CD4-positive, alpha-beta T cell treated with Interleukin-17A for 1 hour (primary cell): ENCODE measurements at regions not wholly inside any gene's neighbourhood (a gene's known extent, or its start where the extent isn't known, plus 50 kb on each side); places are given as distances from the start of the nearest gene placed in this dataset.

ENCODE experiments used
- DNase-seq: peaks from one replicate; pipeline ENCODE4 v3.0.0-alpha.2; 2020

DNA sequence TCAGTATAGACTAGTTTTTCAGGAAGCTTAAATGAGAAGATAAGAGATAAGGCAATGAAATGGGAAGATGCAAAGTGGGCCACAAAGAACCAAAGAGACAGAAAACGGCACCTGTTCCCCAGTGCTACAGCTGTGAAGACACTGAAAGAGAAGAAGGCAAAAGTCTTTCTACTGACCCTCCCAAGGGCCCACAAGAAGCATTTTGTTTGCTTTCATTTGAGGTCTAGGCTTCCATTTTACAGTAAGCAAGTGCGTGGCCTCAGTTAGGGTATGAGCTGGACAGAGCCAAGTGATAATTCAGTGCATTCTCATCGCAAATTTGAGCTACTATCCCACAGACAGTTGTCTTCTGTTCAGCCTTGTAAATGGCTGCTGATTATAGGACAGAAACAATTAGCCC is 53.4 kb upstream of the STK17B start:
- DNase-seq, result no peak

- DNase-seq, result no peak
Observed at GRCh38 chr2:196225213-196225612, 53.8 kb upstream of the STK17B start.

DNA sequence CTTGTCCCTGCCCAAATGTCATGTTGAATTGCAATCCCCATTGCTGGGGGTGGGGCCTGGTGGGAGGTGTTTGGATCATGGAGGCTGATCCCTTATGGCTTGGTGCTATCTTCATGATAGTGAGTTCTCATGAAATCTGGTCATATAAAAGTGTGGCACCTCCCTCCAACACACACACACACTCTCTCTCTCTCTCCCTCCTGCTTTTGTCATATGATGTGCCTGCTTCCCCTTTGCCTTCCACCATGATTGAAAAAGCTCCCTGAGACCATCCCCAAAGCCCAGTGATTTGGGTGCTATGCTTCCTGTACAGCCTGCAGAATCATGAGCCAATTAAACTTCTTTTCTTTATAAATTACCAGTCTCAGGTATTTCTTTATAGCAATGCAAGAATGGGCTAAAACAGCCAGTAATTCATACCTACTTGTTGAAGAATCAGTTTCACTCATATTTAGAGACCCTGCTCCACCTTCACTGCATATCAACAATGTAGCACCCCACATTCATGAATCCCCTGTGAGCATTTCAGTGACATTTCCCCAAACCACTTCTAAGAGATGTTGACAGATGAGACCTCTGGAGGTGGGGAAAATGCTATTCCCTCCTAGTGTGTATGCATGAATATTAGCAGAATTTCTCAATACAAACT is 54.8 kb upstream of the STK17B start:
- DNase-seq, result no peak

DNA sequence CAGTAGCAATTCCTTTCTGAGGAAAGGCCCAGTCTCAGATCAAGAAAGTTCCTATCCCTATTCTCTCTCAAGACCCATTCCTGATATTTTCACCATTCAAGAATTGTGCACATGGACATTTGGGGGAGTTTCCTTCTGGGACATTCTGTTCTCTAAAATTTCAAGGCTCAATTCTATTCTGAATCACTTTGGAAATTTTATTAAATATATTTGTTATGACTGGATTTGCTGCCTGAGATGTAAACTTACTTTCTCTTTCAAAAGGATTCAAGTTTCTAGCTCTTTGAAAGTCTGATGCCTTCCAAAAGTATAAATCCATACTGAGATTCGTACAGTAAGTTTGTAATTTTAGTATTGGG is 55.3 kb upstream of the STK17B start:
- DNase-seq, result no peak

GRCh38 chr2:196229013-196229412 is 57.6 kb upstream of the STK17B start:
- no peak for DNase-seq

- peak; percentile 80 for DNase-seq
Observed at GRCh38 chr2:196230061-196230854, 58.9 kb upstream of the STK17B start.

DNA sequence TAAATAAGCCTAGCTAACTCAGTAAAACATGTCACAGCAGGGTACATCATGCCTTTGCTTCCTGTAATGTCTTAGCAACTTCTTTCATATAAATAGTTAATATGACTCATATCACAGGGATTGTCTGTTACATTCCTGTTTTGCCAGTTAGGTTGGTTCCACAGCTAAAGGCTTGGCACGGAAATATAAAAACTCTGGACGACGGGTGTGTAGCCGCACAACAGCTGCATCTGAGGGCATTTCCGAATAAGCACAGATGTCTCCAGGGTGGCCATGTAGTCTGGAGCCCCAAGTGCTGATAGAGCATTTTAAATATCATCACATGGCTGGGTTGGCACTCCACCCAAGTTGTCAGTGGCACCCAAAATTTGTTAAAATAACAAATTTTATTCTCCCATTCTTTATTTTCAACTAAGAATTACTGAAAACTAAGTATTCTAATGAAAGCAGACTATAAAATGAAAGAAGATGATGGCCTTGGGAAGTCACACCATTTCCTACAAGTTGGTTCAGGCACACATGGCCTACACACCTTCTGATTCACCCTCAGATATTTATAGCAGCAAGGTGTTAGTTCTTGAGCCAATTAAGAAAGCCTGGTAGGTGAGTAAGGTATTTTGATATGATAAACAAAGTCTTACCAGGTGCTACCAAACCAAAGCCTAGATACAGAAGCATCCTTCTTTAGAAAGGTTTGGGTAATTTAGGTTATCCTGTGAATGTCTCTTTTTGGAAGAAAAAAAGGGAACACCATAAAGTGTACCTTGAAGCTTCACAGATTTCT is 61.8 kb upstream of the STK17B start:
- peak; percentile 41 for DNase-seq

DNA sequence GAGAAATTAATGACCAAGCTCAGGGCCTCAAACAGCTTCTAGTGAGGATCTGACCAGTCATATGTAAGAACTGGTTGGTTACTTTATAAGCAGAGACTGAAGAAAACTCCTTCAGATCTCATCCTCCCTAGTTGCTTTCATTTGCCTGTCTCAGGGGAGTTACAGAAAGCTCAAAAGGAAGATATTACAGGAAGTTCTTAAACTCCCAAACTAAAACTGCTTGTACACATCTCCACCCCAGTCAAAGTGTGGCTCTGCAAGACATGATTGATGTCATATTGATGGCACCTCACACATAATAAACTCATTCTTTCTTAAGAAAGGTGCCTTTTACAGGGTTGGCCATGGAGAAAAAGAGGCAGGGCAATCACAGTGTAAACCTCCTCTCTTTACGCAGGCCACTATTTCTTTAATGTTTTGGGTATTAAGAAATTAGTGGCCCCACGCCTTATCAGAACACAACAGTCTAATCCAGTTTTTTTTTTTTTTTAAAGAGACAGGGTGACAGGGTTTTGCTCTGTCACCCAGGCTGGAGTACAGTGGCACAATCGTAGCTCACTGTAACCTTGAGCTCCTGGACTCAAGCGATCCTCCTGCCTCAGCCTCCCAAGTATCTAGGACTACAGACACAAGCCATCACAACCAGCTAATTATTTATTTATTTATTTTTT is 62.6 kb upstream of the STK17B start:
- DNase-seq, result peak; percentile 46

DNA sequence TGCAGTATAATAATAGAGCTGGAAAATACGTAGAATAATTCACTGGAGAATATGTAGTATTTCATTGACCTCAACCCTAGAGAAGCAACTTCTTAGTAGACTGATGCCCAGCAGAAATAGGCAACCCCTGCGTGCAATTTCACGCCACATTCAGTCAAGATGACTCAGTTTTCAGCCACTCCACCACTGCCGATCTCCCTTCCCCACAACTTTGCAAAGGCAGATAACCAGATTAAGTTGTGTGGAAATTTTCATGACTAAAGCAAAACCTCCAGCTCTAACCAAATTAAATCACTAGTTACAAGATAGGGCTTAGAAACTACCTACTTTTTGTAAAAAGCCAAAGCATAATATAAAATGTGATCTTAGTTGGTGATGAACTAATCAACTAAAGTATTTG is 63.3 kb upstream of the STK17B start:
- peak; percentile 54 for DNase-seq

- DNase-seq, result no peak
Observed at GRCh38 chr2:196238836-196239380, 67.5 kb upstream of the STK17B start.

DNA sequence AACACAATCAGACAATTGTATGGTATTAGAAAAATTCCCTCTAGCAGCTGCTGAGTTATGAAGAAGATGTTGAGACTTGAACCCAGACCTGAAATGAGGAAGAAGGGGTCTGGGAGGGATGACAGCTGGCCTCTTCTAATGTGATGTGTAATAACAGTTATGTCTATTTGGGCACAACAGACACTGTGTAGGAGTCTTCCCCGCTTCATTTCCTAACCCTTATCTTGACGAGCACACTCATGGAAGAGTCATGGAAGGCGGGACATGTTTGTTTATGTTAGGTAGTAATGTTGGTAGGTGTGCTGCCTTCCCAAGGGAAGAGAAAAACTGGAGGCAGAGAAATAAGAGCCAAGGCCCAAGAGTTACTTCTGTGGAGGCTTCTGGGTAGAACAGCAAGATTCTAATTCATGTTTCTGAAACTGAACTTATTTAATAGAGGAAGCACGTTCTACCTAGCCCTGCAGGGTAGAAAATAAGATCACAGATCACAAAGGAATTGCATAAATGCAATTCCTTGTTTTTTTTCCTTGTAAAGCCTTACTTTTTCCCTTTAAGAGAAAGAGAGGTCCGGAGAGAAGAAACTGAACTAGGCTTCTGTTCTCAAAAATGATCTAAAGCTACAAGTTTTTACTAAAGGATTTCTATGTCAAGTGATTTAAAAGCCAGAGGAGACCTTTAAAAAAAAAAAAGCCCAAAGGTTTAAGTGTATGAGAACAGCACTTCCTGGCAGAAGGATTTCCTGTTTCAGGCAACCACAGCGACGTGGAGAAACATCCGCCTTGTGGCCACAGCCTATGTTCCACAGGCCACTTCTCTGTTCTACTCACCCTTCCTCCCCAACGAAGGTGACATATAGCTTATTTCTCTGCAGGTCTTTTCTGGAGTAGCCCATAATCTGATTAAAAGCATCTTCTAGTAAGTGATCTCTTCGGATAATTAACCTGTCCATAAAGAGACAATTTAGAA is 68.5 kb upstream of the STK17B start:
- DNase-seq, result peak; percentile 89

DNA sequence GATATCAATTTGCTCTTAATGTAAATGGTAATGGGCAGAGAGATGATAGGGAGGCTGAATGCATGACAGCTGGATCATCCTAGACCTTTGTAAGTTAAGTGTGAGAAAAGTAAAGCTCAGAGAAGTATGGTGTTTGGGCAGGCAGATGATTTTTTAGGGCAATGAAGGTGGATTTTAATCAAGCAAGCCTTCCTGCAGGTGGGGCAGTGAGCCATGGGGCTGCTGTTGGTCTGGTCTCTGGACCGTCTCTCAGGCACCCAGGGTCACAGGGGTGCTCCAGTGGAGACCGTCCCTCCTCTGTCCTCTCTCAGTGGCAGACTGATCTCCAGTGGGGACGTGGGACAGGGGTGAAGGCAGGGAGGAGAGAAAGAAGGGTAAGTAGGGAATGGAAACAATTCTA is 69.8 kb upstream of the STK17B start:
- no peak for DNase-seq

- peak; percentile 70 for DNase-seq
Observed at GRCh38 chr2:196242131-196242620, 70.8 kb upstream of the STK17B start.

GRCh38 chr2:196244516-196244915 is 73.1 kb upstream of the STK17B start:
- DNase-seq, result no peak

GRCh38 chr2:196244966-196245365 is 73.6 kb upstream of the STK17B start:
- DNase-seq, result no peak

GRCh38 chr2:196245378-196246140 is 74.2 kb upstream of the STK17B start:
- DNase-seq, result no peak

- DNase-seq, result no peak
Observed at GRCh38 chr2:196247114-196247975, 76.0 kb upstream of the STK17B start.

DNA sequence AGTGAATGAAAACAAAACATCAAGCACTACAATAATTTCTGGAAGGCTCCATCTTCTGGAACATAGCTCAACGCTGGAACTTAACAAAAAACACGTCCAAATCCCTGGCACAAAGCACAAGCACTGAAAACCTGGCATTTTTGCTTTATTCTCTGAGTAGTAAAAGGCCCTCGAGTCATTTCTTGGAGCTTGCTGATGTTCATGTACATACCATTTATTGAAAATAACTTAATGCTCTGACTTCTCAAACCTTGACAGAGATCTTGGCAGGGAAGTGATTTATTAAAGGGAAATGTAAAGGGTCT is 76.5 kb upstream of the STK17B start:
- no peak for DNase-seq

GRCh38 chr2:196248467-196249094 is 77.2 kb upstream of the STK17B start:
- DNase-seq, result no peak

DNA sequence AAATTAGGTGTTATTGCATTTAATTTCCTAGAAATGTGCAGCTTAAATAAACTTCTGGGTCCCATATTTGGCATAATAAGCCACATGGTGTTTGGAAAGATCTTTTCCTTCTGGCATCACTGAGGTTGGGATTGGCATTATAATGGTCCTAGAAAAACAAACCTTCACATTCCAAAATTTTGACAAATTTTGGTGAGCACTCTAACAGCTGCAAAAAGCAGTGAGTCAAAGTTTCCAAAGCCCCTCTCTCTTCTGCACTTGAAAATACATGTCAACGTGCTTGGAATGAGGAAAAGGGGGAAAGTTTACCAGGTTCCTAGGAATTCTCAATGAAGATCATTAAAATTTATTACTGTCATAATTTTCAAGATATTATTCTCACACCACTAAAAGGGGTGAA is 77.8 kb upstream of the STK17B start:
- no peak for DNase-seq
